OCI-M2 (cell line): ENCODE measurements at regions not wholly inside any gene's neighbourhood (a gene's known extent, or its start where the extent isn't known, plus 50 kb on each side); places are given as distances from the start of the nearest gene placed in this dataset.

Experiments used
- DNase-seq: peaks from one replicate; lab custom pipeline; 2025; ENCODE audit not compliant: unreplicated experiment; lab: John Stamatoyannopoulos, UW

DNA sequence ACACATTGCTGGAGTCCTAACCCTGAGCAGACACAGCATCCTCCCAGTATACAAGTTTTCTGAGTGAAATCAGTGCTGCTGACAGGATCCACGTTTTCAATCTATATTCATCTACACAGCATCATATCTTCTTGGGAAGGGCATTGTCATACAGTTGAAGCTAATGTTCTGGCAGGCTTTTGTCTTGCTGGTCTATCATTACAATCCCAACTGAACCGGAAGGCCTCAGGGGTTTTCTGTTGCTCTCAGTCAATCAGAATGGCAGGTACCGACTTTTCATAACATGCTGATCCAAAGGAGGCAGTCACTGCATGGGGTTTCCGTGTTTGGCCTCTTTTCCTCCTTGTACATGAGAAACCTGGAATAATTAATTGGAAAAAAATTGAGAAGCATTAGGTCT, 2118.8 kb upstream of the WWC1 start:
- DNase-seq: no peak

DNA sequence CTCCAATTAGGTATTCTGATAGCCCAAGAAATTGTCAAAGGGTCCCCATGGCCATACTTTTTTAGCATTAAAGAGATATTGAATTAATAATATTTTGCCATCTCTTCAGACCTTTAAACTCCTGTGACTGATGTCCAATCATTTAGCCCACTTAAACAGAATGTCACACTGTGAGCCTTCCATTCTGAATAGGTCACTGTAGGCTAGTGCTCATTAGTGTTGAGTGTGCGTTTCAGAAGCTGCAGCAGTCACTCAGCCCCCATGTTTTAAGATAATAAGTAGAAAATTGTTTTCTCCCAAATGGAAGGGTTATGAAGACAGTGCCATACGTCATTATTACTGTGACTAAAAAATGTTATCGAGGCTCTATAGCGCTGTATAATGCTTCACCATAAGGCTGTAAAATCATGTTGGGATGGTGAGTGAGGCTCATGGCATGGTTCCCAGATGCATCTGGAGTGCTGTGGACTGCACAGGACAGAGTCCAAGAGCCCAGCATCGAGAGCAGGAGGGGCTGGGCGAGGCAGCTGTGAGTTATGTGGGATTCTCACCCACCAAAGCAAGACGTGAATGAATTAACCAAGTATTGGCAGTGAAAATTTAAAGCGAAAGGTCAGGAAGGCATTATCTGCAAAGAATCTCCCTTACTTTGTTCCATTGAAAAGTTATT, 2112.9 kb upstream of the WWC1 start:
- no peak for DNase-seq

DNA sequence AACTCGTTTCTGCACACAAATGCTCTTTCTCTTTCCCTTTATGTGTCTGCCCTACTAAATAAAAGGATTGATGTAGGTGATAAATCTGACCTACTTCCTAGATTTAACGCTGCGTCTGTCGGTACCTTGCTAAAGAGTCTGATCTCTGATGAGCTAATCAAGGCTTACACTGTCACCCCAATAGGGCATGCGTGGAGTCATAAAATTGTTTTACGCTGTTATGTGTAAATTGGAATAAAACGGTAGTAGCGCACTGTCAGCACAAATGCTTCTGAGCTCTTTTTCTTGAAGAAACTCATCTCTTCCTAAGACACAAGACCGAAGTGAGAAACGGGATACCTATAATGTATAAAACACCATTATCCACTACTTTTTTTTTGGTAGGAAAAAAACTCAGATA, 2106.3 kb upstream of the WWC1 start:
- DNase-seq: no peak

DNA sequence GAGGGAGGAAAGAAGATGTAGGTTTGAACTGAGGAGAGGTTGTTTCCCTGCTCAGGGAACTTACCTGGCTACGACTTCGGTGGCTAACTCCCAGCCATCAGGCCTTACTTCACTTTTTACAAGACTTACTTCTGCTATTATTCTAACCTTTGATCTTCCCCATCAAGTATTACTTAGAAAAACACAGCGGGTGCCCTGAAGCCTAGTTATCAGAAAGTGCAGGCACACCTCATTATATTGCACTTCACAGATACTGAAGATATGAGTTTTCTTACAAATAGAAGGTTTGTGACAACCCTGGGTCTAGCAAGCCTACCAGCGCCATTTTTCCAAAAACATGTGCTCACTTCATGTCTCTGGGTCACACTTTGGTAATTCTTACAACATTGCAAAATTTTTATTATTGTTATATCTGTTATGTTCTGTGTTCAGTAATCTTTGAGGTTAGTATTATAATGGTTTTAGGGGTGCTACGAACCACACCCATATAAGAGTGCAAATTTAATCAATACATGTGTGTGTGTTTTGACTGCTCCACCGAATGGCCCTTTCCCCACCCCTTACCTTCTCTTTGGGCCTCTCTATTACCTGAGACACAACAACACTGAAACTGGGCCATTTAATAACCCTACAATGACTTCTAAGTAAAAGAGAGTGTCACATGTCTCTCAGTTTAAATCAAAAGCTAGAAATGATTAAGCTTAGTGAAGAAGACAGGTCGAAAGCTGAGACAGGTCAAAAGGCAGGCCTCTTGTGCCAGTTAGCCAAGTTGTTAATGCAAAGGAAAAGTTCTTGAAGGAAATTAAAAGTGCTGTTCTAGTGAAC, 2102.7 kb upstream of the WWC1 start:
- no peak for DNase-seq

DNA sequence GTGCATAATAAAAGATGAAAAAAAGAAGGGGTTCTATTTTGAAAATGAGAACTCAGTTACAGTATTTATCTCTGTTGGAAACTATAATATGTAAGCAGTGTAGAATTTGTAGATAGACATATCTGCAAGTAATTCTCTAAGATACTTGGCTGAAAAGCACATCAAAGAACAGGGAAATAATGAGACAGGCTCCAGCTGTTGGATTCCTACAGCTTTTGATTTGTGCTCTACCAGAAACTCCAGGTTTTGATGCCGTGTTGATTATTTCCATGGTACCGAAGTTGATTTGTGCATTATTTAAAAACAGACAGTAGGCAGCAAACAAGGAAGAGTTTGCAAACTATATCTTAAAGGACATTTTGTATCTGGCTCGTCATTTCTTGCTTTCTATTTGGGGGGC, 2098.7 kb upstream of the WWC1 start:
- DNase-seq: no peak

DNA sequence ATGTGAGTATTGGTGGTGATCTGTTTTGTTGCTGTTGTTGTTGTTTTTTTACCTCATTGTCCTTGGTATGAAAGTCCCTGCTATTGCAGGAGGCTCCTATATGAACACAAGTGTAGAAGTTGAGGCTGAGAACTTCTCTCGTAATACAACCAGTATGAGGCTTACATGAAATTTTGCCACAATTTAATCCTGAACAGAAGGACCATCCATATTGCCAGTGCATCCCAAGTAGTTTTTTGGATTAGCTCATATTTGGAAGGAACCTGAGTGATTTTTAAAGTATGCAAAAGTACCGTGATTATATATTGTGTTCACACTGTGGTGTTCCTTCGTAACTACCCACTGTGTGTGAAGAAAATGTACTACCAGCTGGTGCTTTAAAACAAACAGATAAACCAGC, 2095.5 kb upstream of the WWC1 start:
- no peak for DNase-seq

DNA sequence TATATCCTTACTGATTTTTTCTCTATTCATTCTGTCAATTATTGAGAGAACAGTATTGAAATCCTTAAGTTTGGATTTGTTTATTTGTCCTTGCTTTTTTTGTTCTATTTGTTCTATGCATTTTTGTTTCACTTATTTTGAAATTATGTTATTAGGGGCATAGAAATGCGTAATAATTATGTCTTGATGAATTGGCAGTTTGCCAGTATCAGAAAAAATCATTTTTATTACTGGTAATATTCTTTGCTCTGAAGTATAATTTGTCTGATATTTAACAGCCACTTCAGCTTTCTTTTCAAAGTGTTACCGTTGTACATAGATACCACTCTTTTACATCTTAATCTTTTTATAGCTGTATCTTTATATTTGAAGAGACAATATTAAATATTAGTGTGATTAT, 2090.9 kb upstream of the WWC1 start:
- no peak for DNase-seq

DNA sequence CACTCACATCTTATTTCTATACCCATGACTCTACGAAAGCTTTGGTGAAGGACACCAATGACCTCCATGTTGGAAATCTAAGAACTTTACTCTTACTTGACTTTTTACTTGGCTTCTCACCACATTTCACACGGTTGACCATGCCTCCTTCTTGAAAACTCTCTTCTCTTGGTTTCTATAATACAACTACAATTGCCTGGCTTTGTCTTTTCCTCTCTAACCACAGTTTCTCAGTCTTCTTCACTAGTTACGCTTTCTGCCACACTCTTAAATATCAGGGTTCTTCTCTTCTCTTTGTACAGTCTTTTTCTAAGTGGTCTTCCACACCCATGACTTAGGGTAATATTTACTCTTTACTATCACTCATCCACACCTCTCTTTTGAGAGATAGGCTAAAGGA, 2079.8 kb upstream of the WWC1 start:
- no peak for DNase-seq

DNA sequence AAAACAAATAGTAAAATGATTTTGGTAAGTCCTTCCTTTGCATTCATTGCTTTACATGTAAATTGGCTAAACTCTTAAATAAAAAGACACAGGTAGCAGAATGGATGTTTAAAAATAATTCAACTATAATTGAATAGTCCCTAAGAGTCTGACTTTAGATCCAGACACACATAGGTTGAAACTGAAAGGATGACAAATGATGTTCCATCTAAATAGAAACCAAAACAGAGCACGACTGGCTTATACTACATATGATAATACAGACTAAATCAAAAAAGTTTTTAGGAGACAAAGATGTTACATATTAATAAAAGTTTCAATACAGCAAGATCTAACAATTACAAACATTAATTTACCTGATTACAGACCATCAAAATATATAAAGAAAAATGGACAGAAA, 2055.1 kb upstream of the WWC1 start:
- DNase-seq: no peak

DNA sequence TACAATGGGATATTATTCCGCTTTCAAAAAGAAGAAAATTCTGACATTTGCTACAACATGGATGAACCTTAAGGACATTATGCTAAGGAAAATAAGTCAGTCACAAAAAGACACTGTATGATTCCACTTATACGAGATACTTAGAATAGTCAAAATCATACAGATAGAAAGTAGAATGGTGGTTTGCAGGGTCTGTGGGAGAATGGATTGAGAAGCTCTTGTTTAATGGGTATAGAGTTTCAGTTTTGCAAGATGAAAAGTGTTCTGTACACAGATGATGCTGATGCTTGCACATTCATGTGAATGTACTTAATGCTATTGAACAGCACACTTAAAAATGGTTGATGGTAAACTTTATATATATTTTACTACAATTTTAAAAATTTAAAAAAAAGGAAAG, 2050.7 kb upstream of the WWC1 start:
- DNase-seq: no peak

DNA sequence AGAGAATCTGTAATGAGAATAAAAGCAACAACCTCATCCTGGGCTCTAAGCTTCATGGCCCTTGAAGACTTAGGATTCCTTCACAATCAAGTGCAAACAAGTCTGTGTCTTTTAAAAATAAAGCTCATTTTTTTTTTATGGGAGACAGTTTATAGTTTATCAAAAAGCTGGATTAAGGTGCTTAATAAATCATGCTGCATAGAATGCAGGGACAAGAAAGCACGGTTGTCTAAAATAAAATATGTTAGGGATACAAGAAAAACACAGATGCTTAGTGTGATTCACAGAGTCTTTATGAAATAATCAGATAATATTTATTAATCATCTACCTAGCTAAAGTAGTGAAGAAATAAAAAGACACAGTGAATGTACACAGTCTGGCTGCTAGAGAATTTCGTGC, 2045.9 kb upstream of the WWC1 start:
- no peak for DNase-seq

DNA sequence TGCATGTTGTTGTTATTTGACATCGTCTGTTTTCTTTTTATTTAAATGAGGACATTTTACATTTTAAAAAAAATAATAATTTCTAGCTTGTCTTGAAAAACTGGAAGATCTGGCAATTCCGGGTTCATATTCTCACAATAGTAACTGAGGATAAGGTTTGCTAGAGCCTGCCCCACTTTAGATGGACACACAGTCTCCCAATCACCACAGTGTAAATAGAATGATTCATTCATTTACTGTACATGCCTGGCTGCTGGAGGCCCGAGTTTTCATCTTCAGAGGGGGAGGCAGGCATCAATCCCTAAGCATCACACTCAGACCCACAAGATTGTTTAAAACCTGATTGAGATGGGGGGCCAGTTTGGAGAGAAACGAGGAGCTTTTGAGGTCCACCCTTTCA, 2039.7 kb upstream of the WWC1 start:
- no peak for DNase-seq

DNA sequence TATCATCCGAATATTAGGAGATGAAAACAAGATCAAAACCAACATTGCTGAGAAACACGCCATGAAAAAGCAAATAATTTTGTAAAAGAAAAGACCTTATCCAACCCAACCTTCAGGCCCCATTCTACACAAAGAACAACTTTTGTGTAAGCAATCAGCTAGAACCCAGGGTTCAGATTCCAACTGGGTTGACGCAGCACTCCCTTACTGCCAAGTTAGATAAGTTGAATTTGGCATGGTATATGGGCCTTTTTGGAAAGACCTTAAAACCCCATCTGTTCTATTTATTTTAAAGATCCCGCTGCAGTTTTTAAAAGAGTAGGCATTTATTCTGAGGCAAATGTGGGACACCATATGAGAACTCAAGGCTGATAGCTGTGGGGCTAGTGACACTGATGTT, 2033.8 kb upstream of the WWC1 start:
- DNase-seq: no peak

DNA sequence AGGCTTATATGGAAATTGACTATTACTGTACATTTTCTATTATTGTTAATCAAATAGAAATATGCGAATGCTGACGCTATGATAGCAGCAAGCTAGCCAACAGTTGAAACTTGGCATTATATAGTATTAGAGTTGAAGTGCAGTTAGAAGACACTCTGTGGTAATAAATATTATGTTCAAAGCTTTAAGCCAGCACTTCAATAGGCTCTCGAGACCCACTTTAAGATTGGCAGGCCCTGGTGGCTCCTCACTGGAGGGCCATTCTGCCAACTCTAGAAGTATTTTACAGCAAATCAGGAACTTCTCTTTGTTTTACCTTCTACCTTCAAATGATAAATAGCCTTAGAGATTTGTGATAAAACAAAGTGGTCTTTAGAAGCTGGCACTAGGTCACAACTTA, 2029.0 kb upstream of the WWC1 start:
- DNase-seq: no peak

DNA sequence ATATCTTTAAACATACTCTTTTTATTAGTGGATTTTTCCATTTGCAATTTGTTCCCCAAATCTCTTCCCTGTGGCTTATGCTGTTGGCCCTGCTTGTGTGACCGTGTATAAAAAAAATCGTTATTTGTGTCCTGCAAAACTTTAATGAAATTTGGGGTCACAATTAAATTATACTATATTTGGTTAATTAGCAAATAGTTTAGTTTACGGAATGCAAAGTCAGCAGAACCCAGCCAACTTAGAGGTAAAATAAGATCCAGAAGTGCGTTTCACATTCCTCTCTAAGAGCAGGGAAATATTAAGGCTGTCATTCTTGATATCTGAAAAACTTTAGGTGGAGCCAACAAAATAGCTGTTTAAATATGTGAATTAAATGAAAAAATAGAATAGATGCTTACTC, 2023.5 kb upstream of the WWC1 start:
- DNase-seq: no peak

DNA sequence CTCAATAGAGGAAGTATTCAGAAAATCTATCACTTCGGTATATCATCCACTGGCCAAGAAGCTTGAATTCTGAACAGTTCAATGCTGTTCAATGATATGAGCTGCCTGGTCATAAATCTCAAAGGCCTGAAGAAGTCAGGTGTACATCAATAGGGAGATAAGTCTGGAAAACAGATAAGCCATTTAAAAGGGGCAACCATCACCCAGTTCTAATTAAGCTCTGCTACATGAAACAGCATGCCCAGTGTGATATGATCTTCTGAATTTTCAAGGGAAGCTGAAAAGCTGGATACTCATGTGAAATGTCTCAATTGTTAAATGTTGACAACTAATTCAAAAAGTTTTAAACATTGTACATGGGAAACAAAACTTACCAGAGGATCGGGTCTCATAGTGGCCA, 2020.7 kb upstream of the WWC1 start:
- no peak for DNase-seq

DNA sequence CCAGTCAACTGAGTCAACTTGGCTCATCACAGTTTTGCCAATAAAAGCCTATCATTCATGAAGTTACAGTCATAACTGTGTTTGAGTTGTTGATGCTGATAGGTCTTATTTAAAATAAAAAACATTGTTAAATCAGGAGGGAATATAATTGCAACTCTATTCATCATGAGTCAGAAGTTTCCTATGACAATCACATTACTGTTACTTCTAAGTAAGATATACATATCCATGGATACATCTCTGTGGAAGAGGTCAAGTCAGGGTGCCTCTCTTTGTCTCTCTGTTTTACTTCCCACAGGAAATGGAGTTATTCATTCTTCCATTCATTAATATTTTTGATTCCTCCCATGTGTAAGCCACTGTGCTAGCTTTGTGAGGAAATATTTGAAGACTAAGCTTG, 2015.4 kb upstream of the WWC1 start:
- DNase-seq: no peak

DNA sequence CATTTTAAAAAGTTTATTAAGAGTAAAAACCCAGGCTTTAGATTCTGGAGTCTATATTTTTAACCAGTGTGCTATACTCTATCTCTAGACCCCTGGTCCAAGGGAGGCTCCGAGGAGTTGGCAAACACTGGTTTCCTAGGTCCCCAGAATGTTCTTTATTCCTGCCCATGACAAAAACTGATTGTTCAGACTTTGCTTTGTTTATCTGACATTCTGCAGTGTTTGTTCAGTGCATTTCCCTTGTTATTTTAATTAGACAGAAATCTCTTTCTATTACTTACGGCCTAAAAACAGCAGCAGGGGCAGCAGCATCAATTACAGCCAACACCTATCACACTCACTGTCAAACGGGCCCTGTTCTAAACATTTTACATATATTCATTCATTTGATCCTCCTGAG, 2011.6 kb upstream of the WWC1 start:
- no peak for DNase-seq

DNA sequence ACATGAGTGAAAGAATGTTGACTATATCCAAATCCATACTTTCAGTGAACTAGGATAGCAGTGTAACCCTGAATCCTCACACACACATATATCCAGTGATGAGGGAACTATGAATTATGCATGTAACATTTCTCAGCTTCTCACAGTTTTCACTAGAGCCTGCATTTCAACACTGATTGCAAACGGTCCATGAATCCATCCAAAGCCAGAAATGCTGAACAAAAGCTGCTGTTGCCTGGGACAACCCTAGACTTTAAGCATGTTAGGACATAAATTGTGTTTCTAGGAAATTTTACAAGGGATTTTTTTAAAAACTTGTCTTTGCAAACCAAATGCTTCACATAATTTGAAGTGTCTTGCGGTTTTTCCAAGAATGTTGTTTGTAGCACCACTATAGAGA, 2010.0 kb upstream of the WWC1 start:
- DNase-seq: no peak

DNA sequence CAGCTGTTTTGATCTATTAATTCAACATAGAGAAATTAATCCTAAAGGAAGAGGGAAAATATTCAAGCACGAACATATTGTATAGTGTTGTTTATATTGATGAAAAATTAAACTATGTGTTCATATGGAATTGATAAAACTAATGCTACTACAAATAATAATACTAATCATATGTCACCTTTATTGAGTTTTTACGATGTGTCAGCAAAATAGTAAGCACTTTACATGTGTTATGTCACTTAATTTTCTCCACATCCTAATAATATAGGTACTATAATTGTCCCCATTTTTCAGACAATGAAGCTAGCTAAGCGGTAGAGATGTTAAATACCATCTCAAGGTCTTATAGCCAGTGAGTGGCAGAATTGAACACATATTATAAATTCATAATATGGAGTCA, 2008.5 kb upstream of the WWC1 start:
- no peak for DNase-seq

DNA sequence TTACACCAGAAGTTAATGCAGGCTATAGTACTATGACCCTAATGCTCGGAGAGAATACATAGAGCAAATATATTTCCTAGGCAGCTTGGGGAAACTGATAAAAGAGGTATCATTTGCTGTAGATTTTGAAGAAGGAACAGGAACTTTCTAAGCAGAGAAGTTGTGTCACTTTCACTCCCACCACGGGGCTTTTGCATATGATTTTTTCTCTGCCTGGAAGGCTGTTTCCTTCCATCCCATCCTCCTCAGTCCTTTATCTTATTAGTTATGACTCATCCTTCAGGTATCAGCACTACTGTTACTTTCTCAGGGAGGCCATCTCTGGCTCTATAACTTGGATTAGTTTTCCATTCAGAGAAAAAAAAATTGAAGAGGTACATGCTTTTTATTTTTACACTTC, 2006.1 kb upstream of the WWC1 start:
- no peak for DNase-seq

DNA sequence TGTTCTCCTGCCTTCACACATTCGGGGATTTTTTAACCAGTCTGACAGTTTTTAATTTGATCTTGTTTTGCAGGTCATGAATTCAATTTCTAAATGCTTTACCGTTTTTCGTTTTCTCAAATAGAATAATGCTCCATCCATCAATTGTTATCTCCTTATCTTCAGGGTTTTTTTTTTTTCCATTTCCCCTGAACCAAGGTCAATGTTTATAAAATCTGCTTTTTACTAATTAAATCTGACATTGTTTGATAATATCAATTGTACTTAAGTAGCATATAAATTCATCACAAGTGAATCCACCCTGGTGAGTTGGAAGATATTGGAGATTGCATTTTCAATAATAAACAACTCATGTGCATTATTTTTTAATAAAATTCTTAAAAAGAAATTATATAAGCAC, 2004.6 kb upstream of the WWC1 start:
- DNase-seq: no peak

DNA sequence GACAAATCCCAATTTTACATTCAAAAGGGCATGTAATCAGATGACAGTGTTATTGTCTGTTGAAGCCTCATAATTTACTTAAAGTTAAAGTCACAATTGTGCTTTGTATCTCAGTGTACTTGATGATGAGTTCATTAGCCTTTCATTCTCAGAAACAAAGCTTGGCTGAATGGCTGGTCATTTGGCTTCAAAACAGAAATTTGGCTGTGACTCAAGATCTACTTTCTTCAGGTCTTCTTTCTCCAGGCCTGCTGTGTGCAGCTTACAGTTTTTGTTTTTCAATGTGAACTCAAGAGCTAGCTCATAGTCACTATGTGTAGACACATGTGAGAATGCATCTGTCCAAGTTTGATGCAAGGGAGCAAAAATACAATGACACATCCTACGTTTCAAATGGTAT, 2003.6 kb upstream of the WWC1 start:
- no peak for DNase-seq
